ENCODE measurements at regions not wholly inside any gene's neighbourhood (a gene's known extent, or its start where the extent isn't known, plus 50 kb on each side); places are given as distances from the start of the nearest gene placed in this dataset.

DNA sequence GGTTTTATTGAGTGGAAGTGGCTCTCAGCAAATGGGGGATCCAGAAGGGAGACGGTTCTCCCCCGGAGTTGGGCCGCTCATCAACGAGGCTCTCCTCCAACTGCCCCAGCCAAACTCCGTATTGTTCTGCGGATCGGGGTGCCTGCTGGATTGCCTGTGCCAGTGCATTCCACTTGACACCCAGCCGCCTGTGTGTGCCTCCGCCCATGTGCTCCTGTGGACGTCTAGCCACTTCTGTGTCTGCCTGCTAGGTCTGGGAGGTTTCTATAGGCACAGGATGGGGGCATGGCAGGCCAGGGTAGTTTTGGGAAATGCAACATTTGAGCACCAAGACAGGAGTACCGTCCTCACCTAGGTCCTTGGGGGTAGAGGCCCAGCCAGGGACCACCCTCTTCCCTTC is 225.7 kb upstream of the AMIGO2 start:
- Mint-ChIP-seq H3K36me3 (peaks cover 6% of the 10 kb centered on the region), H3K27me3 (no peaks in the 10 kb centered on the region), H3K4me3 (no peak overlapping the region), H3K9me3 (peaks cover 0 to 12% (median 0%) of the 10 kb centered on the region in 7 donors), H3K27ac (peak overlapping the region in 1 of 3 donors; percentile 38), H3K4me1 (peaks cover 26 to 53% (median 44%) of the 10 kb centered on the region in 4 donors)
- peaks cover 15% of the 10 kb centered on the region for H3K4me1 ChIP-seq (ENCODE audit: control insufficient read depth, insufficient read depth, low read length, poor library complexity, severe bottlenecking)
- no peaks in the 10 kb centered on the region for H3K27me3 ChIP-seq (ENCODE audit: control insufficient read depth, insufficient read depth, low read length)
- no peak overlapping the region for H3K4me3 ChIP-seq (ENCODE audit: low read depth, low read length)
- no peaks in the 10 kb centered on the region for H3K36me3 ChIP-seq (ENCODE audit: control insufficient read depth, insufficient read depth, low read length)
- H3K27ac ChIP-seq (ENCODE audit: insufficient read depth, low read length, poor library complexity, severe bottlenecking), result no peak overlapping the region
- DNase-seq, result no peak
- ATAC-seq (ENCODE audit: low read depth in 2 of 2), result no peak
- peaks cover 0 to 2% of the 10 kb centered on the region in 2 experiments for H3K9me3 ChIP-seq (ENCODE audit: control insufficient read depth in 2 of 2, low read length in 2 of 2)

DNA sequence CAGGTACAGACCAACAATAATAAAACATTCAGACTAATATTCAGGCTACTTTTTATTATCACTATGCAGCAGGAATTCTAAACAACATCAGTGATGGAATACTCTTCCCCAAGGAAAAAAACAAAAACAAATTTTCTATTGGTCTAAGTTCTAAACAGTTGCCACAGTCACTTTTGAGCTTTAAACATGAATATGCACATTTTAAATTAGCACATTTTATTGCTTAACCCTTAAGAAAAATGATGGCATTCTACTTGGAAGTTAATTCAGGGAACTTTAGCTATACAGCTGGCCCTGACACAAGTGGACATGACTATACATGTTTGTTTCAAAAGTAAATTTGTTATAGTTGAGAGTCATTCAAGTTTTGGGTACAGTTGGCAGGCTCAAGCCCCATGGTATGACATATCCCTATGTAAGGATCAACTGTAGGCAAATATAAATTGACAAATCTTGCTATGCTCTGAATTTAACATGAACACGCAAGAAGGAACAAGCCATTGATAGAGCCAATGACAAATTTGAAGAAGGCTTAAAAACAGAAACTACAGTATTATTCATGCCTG is 224.3 kb upstream of the AMIGO2 start:
- Mint-ChIP-seq H3K27ac (peak overlapping the region in 2 of 3 donors; percentile 31 to 70), H3K36me3 (peaks cover 6% of the 10 kb centered on the region), H3K4me3 (peak overlapping the region in 2 of 4 donors; percentile 10 to 67), H3K9me3 (peaks cover 0 to 12% (median 0%) of the 10 kb centered on the region in 7 donors), H3K27me3 (no peaks in the 10 kb centered on the region), H3K4me1 (peaks cover 36 to 64% (median 50%) of the 10 kb centered on the region in 4 donors)
- Histone ChIP-seq H3K4me1 (ENCODE audit: control insufficient read depth, insufficient read depth, low read length, poor library complexity, severe bottlenecking) (peaks cover 27% of the 10 kb centered on the region), H3K36me3 (ENCODE audit: control insufficient read depth, insufficient read depth, low read length) (no peaks in the 10 kb centered on the region), H3K4me3 (ENCODE audit: low read depth, low read length) (no peak overlapping the region), H3K27me3 (ENCODE audit: control insufficient read depth, insufficient read depth, low read length) (no peaks in the 10 kb centered on the region), H3K27ac (ENCODE audit: insufficient read depth, low read length, poor library complexity, severe bottlenecking) (no peak overlapping the region), H3K9me3 (ENCODE audit: control insufficient read depth in 2 of 2, low read length in 2 of 2) (no peaks in the 10 kb centered on the region)
- DNase-seq (no peak), ATAC-seq (ENCODE audit: low read depth in 2 of 2) (no peak)

DNA sequence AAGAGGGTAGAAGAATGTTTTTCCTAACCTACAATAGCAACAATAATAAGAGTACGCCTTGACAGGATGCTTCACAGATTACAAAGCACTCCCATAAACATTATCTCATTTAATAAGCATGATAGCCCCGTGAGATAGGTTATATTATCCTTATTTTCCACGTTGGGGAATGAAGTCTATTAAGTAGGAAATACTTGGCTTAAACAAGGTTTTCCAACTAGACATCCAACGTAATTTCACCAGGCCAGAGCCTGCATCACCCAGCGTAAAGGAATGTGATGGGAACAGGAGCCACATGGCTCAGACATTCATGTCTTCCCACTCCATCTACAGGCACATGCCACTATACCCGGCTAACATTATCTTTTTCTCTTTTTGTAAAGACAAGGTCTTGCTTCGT is 223.4 kb upstream of the AMIGO2 start:
- peak overlapping the region in 2 of 4 donors; percentile 10 to 67 for H3K4me3 Mint-ChIP-seq
- peak overlapping the region; percentile 8 to 90 (median 8) for H3K27ac Mint-ChIP-seq
- Histone ChIP-seq H3K27ac (ENCODE audit: insufficient read depth, low read length, poor library complexity, severe bottlenecking) (no peak overlapping the region), H3K36me3 (ENCODE audit: control insufficient read depth, insufficient read depth, low read length) (no peaks in the 10 kb centered on the region), H3K4me1 (ENCODE audit: control insufficient read depth, insufficient read depth, low read length, poor library complexity, severe bottlenecking) (peaks cover 35% of the 10 kb centered on the region), H3K27me3 (ENCODE audit: control insufficient read depth, insufficient read depth, low read length) (no peaks in the 10 kb centered on the region), H3K4me3 (ENCODE audit: low read depth, low read length) (no peak overlapping the region), H3K9me3 (ENCODE audit: control insufficient read depth in 2 of 2, low read length in 2 of 2) (peaks cover 0 to 4% of the 10 kb centered on the region in 2 experiments)
- ATAC-seq (ENCODE audit: low read depth in 2 of 2) (no peak), DNase-seq (no peak)
- peaks cover 43 to 73% (median 57%) of the 10 kb centered on the region in 4 donors for H3K4me1 Mint-ChIP-seq
- peaks cover 0 to 11% (median 2%) of the 10 kb centered on the region in 7 donors for H3K9me3 Mint-ChIP-seq
- peaks cover 6% of the 10 kb centered on the region for H3K36me3 Mint-ChIP-seq
- H3K27me3 Mint-ChIP-seq, result no peaks in the 10 kb centered on the region

DNA sequence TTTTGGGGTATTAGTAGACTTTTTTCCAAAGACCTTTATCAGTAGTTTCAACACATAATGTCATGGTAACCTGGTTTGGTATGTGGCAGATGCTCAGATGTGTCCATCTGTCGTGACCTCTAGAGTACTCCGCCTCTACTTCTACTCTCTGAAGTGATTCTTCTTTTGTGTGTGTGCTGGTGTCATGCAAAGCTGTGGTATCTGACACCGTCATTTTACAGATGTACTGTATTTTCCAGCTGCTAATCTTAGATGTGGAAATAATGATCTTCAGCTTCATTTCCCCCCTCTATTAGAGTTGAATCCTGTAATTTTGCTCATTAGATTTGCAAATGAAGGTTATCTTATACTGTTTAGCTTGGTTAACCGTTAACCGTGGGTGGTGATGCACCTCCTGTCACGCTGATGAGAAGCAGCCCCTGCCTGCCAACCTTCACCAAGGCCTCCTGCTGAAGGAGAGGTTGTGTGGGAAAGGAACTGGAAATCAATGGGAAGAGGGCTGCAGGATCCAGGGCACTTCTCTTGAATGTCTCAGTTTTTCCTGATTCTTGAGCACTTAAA is 222.4 kb upstream of the AMIGO2 start:
- ATAC-seq (ENCODE audit: low read depth in 2 of 2), result peak in 1 of 2 donors; percentile 26
- H3K36me3 ChIP-seq (ENCODE audit: control insufficient read depth, insufficient read depth, low read length), result no peaks in the 10 kb centered on the region
- DNase-seq, result peak in 1 of 3 donors; percentile 51
- peaks cover 0 to 4% of the 10 kb centered on the region in 2 experiments for H3K9me3 ChIP-seq (ENCODE audit: control insufficient read depth in 2 of 2, low read length in 2 of 2)
- Mint-ChIP-seq H3K4me3 (peak overlapping the region in 3 of 4 donors; percentile 16 to 73 (median 45)), H3K27me3 (no peaks in the 10 kb centered on the region), H3K4me1 (peaks cover 41 to 73% (median 56%) of the 10 kb centered on the region in 4 donors), H3K27ac (peak overlapping the region; percentile 48 to 91 (median 90)), H3K9me3 (peaks cover 0 to 11% (median 1%) of the 10 kb centered on the region in 7 donors), H3K36me3 (peaks cover 6% of the 10 kb centered on the region)
- H3K4me1 ChIP-seq (ENCODE audit: control insufficient read depth, insufficient read depth, low read length, poor library complexity, severe bottlenecking), result peaks cover 31% of the 10 kb centered on the region
- peak overlapping the region; percentile 0 for H3K27ac ChIP-seq (ENCODE audit: insufficient read depth, low read length, poor library complexity, severe bottlenecking)
- H3K4me3 ChIP-seq (ENCODE audit: low read depth, low read length), result peak overlapping the region; percentile 51
- H3K27me3 ChIP-seq (ENCODE audit: control insufficient read depth, insufficient read depth, low read length), result no peaks in the 10 kb centered on the region

DNA sequence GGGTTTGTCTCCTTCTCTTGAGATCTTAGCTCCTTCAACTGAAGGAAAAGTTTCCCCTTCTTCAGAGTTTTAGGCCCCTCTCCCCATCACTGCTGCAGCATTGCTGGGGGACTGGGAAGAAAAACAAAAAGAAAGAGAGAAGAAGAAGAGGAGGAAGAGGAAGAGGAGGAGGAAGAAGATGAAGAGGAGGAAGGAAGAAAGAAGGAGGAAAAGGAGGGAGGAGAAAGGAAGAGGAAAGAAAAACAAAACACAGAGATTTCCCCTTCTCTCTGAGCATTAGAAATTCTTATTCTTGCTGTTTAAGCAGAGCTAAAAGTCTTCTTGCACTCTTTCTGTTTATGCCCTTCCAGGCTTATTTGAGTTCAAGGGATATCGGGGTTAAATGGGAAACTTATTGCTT is 219.8 kb upstream of the AMIGO2 start:
- H3K27me3 ChIP-seq (ENCODE audit: control insufficient read depth, insufficient read depth, low read length), result no peaks in the 10 kb centered on the region
- no peaks in the 10 kb centered on the region for H3K36me3 ChIP-seq (ENCODE audit: control insufficient read depth, insufficient read depth, low read length)
- H3K4me3 Mint-ChIP-seq, result peak overlapping the region in 2 of 4 donors; percentile 21 to 53
- H3K27me3 Mint-ChIP-seq, result no peaks in the 10 kb centered on the region
- no peak overlapping the region for H3K27ac ChIP-seq (ENCODE audit: insufficient read depth, low read length, poor library complexity, severe bottlenecking)
- H3K36me3 Mint-ChIP-seq, result peaks cover 3% of the 10 kb centered on the region
- DNase-seq, result no peak
- H3K27ac Mint-ChIP-seq, result peak overlapping the region; percentile 39 to 93 (median 90)
- H3K9me3 Mint-ChIP-seq, result peaks cover 0 to 7% (median 0%) of the 10 kb centered on the region in 7 donors
- no peak overlapping the region for H3K4me3 ChIP-seq (ENCODE audit: low read depth, low read length)
- H3K4me1 Mint-ChIP-seq, result peaks cover 36 to 74% (median 59%) of the 10 kb centered on the region in 4 donors
- ATAC-seq (ENCODE audit: low read depth in 2 of 2), result no peak
- peaks cover 28% of the 10 kb centered on the region for H3K4me1 ChIP-seq (ENCODE audit: control insufficient read depth, insufficient read depth, low read length, poor library complexity, severe bottlenecking)
- H3K9me3 ChIP-seq (ENCODE audit: control insufficient read depth in 2 of 2, low read length in 2 of 2), result peaks cover 0 to 4% of the 10 kb centered on the region in 2 experiments

DNA sequence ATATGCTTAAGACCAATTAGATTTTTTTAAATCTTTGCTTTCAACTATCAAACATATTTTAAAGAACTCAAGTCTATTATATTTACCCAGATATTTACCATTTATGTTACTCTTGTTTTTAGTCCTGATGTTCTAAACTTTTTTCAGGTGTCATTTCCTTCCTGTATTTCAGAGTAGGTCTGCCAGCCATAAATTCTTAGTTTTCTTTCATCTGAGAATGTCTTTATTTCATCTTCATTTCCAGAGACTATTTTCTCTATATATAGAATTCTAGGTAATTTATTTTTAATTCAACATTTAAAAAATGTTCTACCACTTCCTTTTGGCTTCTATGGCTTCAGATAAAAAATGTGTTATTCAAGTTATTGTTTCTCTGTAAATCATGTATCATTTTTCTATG is 218.2 kb upstream of the AMIGO2 start:
- Mint-ChIP-seq H3K27ac (peak overlapping the region in 1 of 3 donors; percentile 61), H3K4me3 (peak overlapping the region in 2 of 4 donors; percentile 22 to 69), H3K9me3 (peaks cover 0 to 7% (median 0%) of the 10 kb centered on the region in 7 donors), H3K27me3 (no peaks in the 10 kb centered on the region), H3K4me1 (peaks cover 23 to 63% (median 50%) of the 10 kb centered on the region in 4 donors), H3K36me3 (peaks cover 3% of the 10 kb centered on the region)
- peaks cover 28% of the 10 kb centered on the region for H3K4me1 ChIP-seq (ENCODE audit: control insufficient read depth, insufficient read depth, low read length, poor library complexity, severe bottlenecking)
- H3K4me3 ChIP-seq (ENCODE audit: low read depth, low read length), result peak overlapping the region; percentile 34
- no peaks in the 10 kb centered on the region for H3K27me3 ChIP-seq (ENCODE audit: control insufficient read depth, insufficient read depth, low read length)
- H3K9me3 ChIP-seq (ENCODE audit: control insufficient read depth in 2 of 2, low read length in 2 of 2), result peaks cover 0 to 4% of the 10 kb centered on the region in 2 experiments
- peak; percentile 43 to 53 for ATAC-seq (ENCODE audit: low read depth in 2 of 2)
- H3K36me3 ChIP-seq (ENCODE audit: control insufficient read depth, insufficient read depth, low read length), result no peaks in the 10 kb centered on the region
- peak in 2 of 3 donors; percentile 24 to 60 for DNase-seq
- H3K27ac ChIP-seq (ENCODE audit: insufficient read depth, low read length, poor library complexity, severe bottlenecking), result no peak overlapping the region

DNA sequence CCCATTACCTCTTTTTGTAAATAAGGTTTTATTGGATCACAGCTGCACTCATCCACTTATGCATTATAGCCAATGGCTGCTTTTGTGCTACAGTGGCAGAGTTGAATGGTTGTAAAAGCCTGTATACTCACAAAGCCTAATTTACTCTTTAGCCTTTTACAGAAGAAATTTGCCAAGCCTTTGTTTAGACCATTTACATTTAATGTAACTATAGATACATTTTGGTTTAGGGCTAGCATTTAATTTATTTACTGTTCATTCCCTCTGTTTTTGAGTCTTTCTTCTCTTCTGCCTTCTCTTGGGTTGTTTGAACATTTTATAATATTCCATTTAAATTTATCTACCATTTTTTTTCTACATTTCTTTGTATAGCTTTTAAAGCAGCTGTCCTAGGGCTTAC is 217.1 kb upstream of the AMIGO2 start:
- Histone ChIP-seq H3K9me3 (ENCODE audit: control insufficient read depth in 2 of 2, low read length in 2 of 2) (peaks cover 0 to 4% of the 10 kb centered on the region in 2 experiments), H3K4me3 (ENCODE audit: low read depth, low read length) (no peak overlapping the region), H3K27me3 (ENCODE audit: control insufficient read depth, insufficient read depth, low read length) (no peaks in the 10 kb centered on the region), H3K4me1 (ENCODE audit: control insufficient read depth, insufficient read depth, low read length, poor library complexity, severe bottlenecking) (peaks cover 22% of the 10 kb centered on the region), H3K27ac (ENCODE audit: insufficient read depth, low read length, poor library complexity, severe bottlenecking) (no peak overlapping the region), H3K36me3 (ENCODE audit: control insufficient read depth, insufficient read depth, low read length) (no peaks in the 10 kb centered on the region)
- H3K4me1 Mint-ChIP-seq, result peaks cover 21 to 52% (median 39%) of the 10 kb centered on the region in 4 donors
- peaks cover 3% of the 10 kb centered on the region for H3K36me3 Mint-ChIP-seq
- H3K27me3 Mint-ChIP-seq, result no peaks in the 10 kb centered on the region
- peaks cover 0 to 7% (median 0%) of the 10 kb centered on the region in 7 donors for H3K9me3 Mint-ChIP-seq
- no peak overlapping the region for H3K4me3 Mint-ChIP-seq
- DNase-seq, result no peak
- no peak for ATAC-seq (ENCODE audit: low read depth in 2 of 2)
- no peak overlapping the region for H3K27ac Mint-ChIP-seq
